Renal cortex interstitium (tissue), 11 donors: ENCODE measurements at regions not wholly inside any gene's neighbourhood (a gene's known extent, or its start where the extent isn't known, plus 50 kb on each side); places are given as distances from the start of the nearest gene placed in this dataset.

ENCODE experiments used
- DNase-seq, 11 donors: peaks; one replicate each; pipeline ENCODE4 v3.0.0-alpha.2; 2013; ENCODE audit warnings: low read depth in 9 of 11, low spot score in 4 of 11; ENCODE audit errors: extremely low read depth in 1 of 11

GRCh38 chr13:93104270-93104669 is 122.3 kb upstream of the GPC6 start:
- DNase-seq, result no peak

GRCh38 chr13:93108111-93108601 is 118.5 kb upstream of the GPC6 start:
- no peak for DNase-seq

GRCh38 chr13:93116809-93117208 is 109.8 kb upstream of the GPC6 start:
- DNase-seq, result no peak

DNA sequence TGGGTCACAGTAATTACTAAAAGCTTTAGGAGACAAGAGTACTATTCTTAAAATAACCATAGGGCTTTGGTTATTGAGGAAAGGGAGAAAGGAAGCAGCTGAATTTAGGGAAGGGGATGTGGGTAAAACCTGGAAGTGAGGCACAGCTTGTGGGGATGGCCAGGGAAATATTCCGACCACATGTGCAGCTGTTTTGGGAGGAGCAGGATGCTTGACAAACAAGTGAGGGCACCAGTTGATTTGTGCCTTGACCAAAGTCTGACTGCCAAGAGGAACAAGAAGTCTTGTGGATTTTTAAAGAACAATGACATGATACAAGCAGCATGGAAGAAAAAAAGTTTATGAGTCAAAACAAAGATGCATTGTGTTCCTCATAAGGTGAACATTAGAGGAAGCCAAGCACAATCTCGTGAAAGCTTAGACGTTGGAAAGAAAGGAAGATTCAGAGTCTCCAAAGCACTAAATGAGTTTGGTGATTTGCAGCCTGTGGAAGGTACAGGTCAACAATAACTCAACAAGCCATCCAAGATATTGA is 108.5 kb upstream of the GPC6 start:
- DNase-seq, result no peak

DNA sequence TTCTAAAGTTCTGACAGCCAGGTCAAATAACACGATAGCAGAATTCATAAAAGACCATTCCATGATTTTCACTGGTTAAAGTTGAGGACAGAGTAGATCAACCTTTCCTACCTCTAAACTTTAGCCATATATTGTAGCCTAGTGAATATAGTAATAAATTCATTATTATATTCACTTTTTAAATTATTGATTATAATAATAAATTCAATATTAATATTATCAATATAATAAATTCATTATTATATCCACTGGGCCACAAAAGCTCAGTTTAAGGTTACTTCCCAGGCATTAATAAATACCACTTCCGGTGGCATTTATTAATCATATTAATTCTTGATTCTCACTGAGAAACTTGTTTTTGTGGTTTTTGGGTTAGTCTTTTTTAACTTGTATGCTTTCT is 85.7 kb upstream of the GPC6 start:
- no peak for DNase-seq

- no peak for DNase-seq
These were observed 82.6 kb upstream of the GPC6 start for GRCh38 chr13:93144031-93144430.

DNA sequence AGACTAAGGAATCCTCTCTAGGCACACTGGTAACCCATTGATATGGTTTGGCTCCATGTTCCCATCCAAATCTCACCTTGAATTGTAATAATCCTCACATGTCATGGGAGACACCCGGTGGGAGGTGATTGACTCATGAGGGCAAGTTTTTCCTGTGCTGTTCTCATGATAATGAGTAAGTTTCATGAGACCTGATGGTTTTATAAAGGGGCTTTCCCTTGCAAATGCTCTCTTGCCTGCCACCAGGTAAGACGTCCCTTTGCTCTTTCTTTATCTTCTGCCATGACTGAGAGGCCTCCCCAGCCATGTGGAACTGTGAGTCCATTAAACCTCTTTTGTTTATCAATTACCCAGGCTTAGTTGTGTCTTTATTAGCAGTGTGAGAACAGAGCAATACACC is 81.4 kb upstream of the GPC6 start:
- DNase-seq, result no peak

DNA sequence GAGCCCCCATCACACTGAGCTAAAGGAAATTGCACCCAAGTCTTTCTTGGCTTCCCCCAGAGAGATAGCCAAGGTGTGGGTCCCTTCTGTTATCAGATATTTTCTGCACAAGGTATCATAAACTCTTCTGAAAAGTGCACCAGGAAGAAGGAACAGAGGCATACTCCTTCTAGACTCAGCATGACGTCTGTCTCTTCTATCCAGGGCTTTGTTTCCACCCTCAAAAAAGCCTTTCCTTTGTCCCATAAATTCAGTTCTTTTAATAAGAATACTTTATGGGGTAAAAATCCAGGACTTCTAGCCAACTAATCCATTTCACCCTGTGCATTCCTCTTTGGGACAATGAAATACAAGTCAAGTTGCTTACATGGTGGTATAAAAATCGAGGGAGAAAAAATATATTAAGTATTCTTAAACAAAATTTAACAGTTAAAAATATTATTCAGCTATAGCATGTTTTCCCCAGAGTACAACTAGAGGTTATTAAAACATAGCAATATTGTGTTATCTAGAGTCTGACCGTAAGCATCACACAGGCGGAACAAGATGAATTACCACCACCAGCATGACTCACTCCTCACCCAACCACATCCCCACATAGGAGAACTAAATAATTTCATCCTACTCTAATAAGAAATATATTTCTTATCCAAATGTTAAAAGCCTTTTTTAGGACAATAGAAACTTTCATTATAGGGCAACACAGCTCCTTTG is 79.9 kb upstream of the GPC6 start:
- DNase-seq, result peak in 4 of 11 donors; percentile 1 to 2 (median 1)

DNA sequence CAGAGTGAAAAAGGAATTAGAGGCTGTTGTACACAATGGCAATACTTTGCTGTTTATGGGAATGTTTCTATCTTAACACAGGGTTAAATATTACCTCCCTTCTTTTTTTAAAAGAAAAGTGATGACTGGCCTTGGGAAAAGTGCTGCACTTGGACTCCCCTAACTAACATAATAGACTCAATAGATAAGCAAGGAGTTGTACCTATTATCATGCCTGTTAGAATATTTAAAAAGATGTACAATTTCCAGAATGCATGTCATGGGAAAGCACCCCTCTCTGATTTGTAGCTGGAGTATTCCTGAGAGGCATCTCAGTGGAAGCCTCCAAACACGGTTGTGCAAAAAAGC is 79.3 kb upstream of the GPC6 start:
- DNase-seq, result no peak

DNA sequence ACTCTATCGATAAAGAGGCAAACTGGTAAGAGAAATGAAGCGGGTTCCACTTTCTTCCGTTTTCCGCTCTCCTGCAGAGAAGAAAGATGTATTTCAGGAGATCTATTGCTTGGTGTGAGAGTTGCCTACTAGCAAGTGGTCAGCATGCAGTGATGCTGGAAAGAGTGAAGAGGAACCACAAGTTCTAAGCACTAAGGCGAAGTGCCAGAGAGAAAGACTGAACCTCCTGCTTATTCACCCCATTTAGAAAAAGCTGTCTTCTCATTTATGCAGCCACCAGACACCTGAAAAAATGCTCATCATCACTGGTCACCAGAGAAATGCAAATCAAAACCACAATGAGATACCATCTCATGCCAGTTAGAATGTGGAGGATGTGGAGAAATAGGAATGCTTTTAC is 78.7 kb upstream of the GPC6 start:
- no peak for DNase-seq

DNA sequence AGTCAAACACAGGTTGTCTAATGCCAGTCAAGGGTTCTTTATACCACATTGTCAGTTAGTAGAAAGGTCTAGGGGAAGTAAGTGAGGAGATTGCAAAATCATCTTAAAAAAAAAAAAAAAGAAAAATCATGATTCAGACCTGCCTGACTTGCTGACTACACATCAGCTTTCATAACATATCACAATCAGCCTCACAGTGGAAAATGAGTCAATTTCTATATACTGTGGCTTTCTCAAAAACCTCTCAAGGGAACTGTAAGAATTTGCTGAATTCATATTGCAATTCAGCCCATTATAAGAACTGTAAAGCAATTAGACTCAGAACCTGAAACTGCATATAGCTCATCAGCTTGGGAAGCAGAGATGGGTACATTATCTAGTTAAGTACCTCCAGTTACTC is 75.3 kb upstream of the GPC6 start:
- no peak for DNase-seq

DNA sequence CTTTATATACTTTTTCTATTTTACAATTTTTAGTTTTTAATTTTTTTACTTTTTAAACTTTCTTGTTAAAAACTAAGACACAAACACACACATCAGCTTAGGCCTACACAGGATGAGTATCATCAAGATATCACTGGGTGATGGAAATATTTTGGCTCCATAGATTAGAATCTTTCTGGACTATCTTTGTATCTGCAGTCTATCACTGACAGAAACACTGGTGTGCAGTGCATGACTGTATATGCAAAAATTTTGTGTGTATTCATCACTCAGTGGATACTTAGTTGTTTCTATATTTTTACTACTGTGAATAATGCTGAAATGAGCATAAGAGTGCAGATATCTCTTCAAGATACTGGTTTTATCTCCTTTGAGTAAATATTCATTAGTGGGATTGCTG is 68.0 kb upstream of the GPC6 start:
- DNase-seq, result no peak

GRCh38 chr13:93169980-93170379 is 56.6 kb upstream of the GPC6 start:
- DNase-seq, result no peak

DNA sequence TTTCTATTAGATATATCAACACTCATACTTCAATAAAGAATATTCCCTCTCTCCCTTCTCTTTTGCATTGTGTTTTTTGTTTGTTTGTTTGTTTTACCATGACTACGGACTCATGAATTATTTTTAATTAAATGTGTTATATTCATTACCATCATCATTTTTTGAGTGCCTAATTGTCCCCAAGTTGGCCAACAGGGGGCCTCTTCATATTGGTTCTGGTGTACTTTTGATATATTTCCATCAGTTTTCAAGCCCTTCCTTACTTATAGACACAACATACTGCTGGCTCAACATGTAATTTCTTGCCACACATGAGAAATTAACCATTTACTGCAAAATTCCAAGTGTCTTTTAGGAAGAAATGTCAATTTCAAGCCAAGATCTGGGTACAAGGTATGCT is 54.5 kb upstream of the GPC6 start:
- DNase-seq, result no peak

- no peak for DNase-seq
These were observed 53.0 kb upstream of the GPC6 start for GRCh38 chr13:93173654-93174053.

DNA sequence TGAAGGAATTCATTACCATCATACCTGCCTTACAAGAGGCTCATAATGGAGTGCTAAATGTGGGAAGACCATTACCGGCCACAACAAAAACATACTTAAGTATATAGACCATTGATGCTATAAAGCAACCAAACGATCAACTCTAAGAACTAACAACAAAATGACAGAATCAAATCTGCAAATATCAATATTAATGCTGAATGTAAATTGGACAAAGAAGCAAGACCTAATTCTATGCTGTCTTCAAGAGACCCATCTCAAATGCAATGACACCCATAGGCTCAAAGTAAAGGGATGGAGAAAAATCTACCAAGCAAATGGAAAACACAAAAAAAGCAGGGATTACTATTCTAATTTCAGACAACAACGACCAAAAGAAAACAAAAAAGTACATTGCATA is 52.3 kb upstream of the GPC6 start:
- DNase-seq, result no peak
